ENCODE measurements at regions not wholly inside any gene's neighbourhood (a gene's known extent, or its start where the extent isn't known, plus 50 kb on each side); places are given as distances from the start of the nearest gene placed in this dataset.

GRCh38 chr12:102776041-102776440 lies 141.0 kb downstream of the PAH start:
- TF ChIP-seq CTCF (IDR thresholded peaks at IDR 0.05 in 8 of 11, conservative IDR thresholded peaks at IDR 0.05 in 3 of 11) (no peak), POLR2A (IDR thresholded peaks at IDR 0.05) (no peak), POLR2AphosphoS5 (IDR thresholded peaks at IDR 0.05) (no peak)
